GM23338 (cell line): ENCODE measurements at regions not wholly inside any gene's neighbourhood (a gene's known extent, or its start where the extent isn't known, plus 50 kb on each side); places are given as distances from the start of the nearest gene placed in this dataset.

Source experiments
- ATAC-seq: fragments of 200-7000 bp; cut with Tn5 transposase; 3 replicates; pipeline ENCODE4 v1.9.1; 2020
- DNase-seq: peaks from one replicate; pipeline ENCODE4 v3.0.0-alpha.2; 2015; ENCODE audit warnings: low spot score
- H2AFZ ChIP-seq: fragments of 200-600 bp; sonication (generic); 2 replicates; pipeline ENCODE4 v1.8.0; 2016; ENCODE audit warnings: antibody characterized with exemption, mild to moderate bottlenecking, moderate library complexity
- H3F3A ChIP-seq: fragments of 200-600 bp; sonication (generic); replicated peaks from 2 replicates; pipeline ENCODE4 v1.8.0; 2017; ENCODE audit warnings: antibody characterized with exemption, mixed run types, low read depth
- H3K27ac ChIP-seq: fragments of 200-600 bp; sonication (generic); 2 replicates; pipeline ENCODE4 v1.6.1; 2016; ENCODE audit warnings: low read depth
- H3K27me3 ChIP-seq: fragments of 200-600 bp; sonication (generic); 2 replicates; pipeline ENCODE4 v1.8.0; 2016; ENCODE audit warnings: mild to moderate bottlenecking, mixed run types, moderate library complexity; ENCODE audit not compliant: insufficient read depth
- H3K36me3 ChIP-seq: fragments of 200-600 bp; sonication (generic); 2 replicates; pipeline ENCODE4 v1.8.0; 2016; ENCODE audit warnings: mild to moderate bottlenecking; ENCODE audit not compliant: insufficient read depth
- H3K4me1 ChIP-seq: fragments of 200-600 bp; sonication (generic); 2 replicates; pipeline ENCODE4 v1.8.0; 2016; ENCODE audit warnings: mild to moderate bottlenecking, moderate library complexity; ENCODE audit not compliant: insufficient read depth
- H3K4me2 ChIP-seq: fragments of 200-600 bp; sonication (generic); 2 replicates; pipeline ENCODE4 v1.7.1; 2017; ENCODE audit warnings: mixed run types
- H3K4me3 ChIP-seq: fragments of 200-600 bp; sonication (generic); 2 replicates; pipeline ENCODE4 v1.6.1; 2016; ENCODE audit warnings: mixed run types
- H3K79me2 ChIP-seq: fragments of 200-600 bp; sonication (generic); replicated peaks from 2 replicates; pipeline ENCODE4 v1.8.0; 2017; ENCODE audit warnings: mild to moderate bottlenecking; ENCODE audit not compliant: insufficient read depth
- H3K9me2 ChIP-seq: fragments of 200-600 bp; sonication (generic); 2 replicates; pipeline ENCODE4 v1.8.0; 2017; ENCODE audit not compliant: insufficient read depth
- H4K20me1 ChIP-seq: fragments of 200-600 bp; sonication (generic); replicated peaks from 2 replicates; pipeline ENCODE4 v1.8.0; 2017; ENCODE audit warnings: mild to moderate bottlenecking; ENCODE audit not compliant: insufficient read depth
- H3K27ac Mint-ChIP-seq: 2 replicates; pipeline ENCODE4 v1.8.0; 2020; ENCODE audit warnings: inconsistent platforms, mild to moderate bottlenecking, moderate library complexity, mixed read lengths
- H3K27me3 Mint-ChIP-seq: 3 replicates; pipeline ENCODE4 v1.8.0; 2022; ENCODE audit warnings: low read depth, mild to moderate bottlenecking, moderate library complexity, mixed read lengths, inconsistent platforms; ENCODE audit not compliant: insufficient read depth, poor library complexity
- H3K36me3 Mint-ChIP-seq: 3 replicates; pipeline ENCODE4 v1.8.0; 2021; ENCODE audit warnings: low read depth, mild to moderate bottlenecking, inconsistent platforms, moderate library complexity, mixed read lengths
- H3K4me1 Mint-ChIP-seq: 3 replicates; pipeline ENCODE4 v1.8.0; 2020; ENCODE audit warnings: mild to moderate bottlenecking, inconsistent platforms, mixed read lengths
- H3K4me3 Mint-ChIP-seq: 3 replicates; pipeline ENCODE4 v1.8.0; 2021; ENCODE audit warnings: moderate library complexity, mild to moderate bottlenecking, inconsistent platforms, mixed read lengths
- H3K9me3 Mint-ChIP-seq: 3 replicates; pipeline ENCODE4 v1.8.0; 2020; ENCODE audit warnings: moderate library complexity, mild to moderate bottlenecking, inconsistent platforms, mixed read lengths
- CREB1 ChIP-seq: fragments of 250-450 bp; sonication (Bioruptor Pico); IDR thresholded peaks from 2 replicates; pipeline ENCODE4 v1.5.0; 2020; ENCODE audit warnings: low read depth, mild to moderate bottlenecking, moderate library complexity
- NANOG ChIP-seq: IDR thresholded peaks from 2 replicates; pipeline ENCODE4 v1.6.1; 2016; ENCODE audit warnings: antibody characterized with exemption, borderline replicate concordance
- STAT1 ChIP-seq: IDR thresholded peaks from one replicate; pipeline ENCODE4 v1.6.1; 2016; ENCODE audit warnings: antibody characterized with exemption; ENCODE audit not compliant: unreplicated experiment
- ZNF114 ChIP-seq: fragments of 250-450 bp; sonication (Bioruptor Pico); IDR thresholded peaks from 2 replicates; pipeline ENCODE4 v1.5.0; 2020; ENCODE audit warnings: mild to moderate bottlenecking, moderate library complexity
- TF ChIP-seq, protein P1 (sequence below): fragments of 250-450 bp; sonication (Bioruptor Pico); IDR thresholded peaks from 2 replicates; pipeline ENCODE4 v1.5.0; 2020; ENCODE audit warnings: mild to moderate bottlenecking, moderate library complexity
- TF ChIP-seq, protein P2 (sequence below), 2 experiments: fragments of 200-600 bp in 1 of 2; sonication (generic) in 1 of 2; conservative IDR thresholded peaks; 2 replicates each; pipeline versions ENCODE4 v1.5.1 to v1.6.1; 2016 to 2017; ENCODE audit warnings: antibody characterized with exemption in 2 of 2, low read depth in 2 of 2, mild to moderate bottlenecking in 2 of 2, moderate library complexity in 1 of 2

DNA sequence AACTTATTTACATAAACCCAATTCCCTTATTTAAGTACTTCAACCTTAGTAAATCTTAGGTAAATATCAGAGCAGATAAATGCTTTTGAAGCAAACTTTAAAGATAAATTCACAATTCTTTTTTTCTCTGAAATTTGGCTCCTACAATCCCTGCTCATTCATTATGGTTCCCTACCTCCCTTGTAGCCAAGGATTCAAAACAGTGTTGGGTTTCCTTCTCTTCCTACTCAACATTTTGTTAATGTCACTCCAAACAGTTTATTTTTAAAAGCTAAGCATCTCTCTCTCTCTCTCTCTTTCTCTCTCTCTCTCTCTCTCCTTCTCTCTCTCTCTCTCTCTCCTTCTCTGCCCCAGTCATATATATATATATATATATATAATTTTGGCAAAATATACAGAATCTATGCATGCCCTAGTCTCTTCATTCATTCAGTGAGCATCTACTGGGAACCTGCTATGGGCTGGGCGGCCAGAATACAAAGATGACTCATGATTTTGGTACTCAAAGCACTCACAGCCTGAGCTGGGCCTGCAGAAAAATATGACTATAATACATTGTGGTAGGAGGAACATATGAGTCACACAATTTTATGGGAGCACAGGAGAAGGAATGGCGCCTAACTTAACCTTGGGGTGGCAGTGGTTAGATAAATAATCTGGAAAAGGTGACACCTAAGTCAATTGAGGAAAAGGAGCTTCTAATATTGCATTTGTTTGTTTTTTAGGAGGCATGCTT, 123.7 kb upstream of the DHRS4 start:
- TF ChIP-seq CREB1 (CRISPR knock-in tag), result no peak
- TF ChIP-seq, protein P1, sequence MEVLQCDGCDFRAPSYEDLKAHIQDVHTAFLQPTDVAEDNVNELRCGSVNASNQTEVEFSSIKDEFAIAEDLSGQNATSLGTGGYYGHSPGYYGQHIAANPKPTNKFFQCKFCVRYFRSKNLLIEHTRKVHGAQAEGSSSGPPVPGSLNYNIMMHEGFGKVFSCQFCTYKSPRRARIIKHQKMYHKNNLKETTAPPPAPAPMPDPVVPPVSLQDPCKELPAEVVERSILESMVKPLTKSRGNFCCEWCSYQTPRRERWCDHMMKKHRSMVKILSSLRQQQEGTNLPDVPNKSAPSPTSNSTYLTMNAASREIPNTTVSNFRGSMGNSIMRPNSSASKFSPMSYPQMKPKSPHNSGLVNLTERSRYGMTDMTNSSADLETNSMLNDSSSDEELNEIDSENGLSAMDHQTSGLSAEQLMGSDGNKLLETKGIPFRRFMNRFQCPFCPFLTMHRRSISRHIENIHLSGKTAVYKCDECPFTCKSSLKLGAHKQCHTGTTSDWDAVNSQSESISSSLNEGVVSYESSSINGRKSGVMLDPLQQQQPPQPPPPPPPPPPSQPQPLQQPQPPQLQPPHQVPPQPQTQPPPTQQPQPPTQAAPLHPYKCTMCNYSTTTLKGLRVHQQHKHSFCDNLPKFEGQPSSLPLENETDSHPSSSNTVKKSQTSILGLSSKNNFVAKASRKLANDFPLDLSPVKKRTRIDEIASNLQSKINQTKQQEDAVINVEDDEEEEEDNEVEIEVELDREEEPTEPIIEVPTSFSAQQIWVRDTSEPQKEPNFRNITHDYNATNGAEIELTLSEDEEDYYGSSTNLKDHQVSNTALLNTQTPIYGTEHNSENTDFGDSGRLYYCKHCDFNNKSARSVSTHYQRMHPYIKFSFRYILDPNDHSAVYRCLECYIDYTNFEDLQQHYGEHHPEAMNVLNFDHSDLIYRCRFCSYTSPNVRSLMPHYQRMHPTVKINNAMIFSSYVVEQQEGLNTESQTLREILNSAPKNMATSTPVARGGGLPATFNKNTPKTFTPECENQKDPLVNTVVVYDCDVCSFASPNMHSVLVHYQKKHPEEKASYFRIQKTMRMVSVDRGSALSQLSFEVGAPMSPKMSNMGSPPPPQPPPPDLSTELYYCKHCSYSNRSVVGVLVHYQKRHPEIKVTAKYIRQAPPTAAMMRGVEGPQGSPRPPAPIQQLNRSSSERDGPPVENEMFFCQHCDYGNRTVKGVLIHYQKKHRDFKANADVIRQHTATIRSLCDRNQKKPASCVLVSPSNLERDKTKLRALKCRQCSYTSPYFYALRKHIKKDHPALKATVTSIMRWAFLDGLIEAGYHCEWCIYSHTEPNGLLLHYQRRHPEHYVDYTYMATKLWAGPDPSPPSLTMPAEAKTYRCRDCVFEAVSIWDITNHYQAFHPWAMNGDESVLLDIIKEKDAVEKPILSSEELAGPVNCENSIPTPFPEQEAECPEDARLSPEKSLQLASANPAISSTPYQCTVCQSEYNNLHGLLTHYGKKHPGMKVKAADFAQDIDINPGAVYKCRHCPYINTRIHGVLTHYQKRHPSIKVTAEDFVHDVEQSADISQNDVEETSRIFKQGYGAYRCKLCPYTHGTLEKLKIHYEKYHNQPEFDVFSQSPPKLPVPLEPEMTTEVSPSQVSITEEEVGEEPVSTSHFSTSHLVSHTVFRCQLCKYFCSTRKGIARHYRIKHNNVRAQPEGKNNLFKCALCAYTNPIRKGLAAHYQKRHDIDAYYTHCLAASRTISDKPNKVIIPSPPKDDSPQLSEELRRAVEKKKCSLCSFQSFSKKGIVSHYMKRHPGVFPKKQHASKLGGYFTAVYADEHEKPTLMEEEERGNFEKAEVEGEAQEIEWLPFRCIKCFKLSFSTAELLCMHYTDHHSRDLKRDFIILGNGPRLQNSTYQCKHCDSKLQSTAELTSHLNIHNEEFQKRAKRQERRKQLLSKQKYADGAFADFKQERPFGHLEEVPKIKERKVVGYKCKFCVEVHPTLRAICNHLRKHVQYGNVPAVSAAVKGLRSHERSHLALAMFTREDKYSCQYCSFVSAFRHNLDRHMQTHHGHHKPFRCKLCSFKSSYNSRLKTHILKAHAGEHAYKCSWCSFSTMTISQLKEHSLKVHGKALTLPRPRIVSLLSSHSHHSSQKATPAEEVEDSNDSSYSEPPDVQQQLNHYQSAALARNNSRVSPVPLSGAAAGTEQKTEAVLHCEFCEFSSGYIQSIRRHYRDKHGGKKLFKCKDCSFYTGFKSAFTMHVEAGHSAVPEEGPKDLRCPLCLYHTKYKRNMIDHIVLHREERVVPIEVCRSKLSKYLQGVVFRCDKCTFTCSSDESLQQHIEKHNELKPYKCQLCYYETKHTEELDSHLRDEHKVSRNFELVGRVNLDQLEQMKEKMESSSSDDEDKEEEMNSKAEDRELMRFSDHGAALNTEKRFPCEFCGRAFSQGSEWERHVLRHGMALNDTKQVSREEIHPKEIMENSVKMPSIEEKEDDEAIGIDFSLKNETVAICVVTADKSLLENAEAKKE (CRISPR knock-in tag), result no peak
- Mint-ChIP-seq H3K27me3 (peaks cover 1% of the 10 kb centered on the region), H3K4me3 (no peak overlapping the region), H3K4me1 (no peaks in the 10 kb centered on the region), H3K27ac (no peak overlapping the region), H3K9me3 (no peaks in the 10 kb centered on the region), H3K36me3 (no peaks in the 10 kb centered on the region)
- DNase-seq (no peak), ATAC-seq (no peak)
- peaks cover 16% of the 10 kb centered on the region for H3K9me2 ChIP-seq
- no peaks in the 10 kb centered on the region for H3K4me1 ChIP-seq
- no peak overlapping the region for H2AFZ ChIP-seq
- no peaks in the 10 kb centered on the region for H3K79me2 ChIP-seq
- no peaks in the 10 kb centered on the region for H4K20me1 ChIP-seq
- no peaks in the 10 kb centered on the region for H3K27me3 ChIP-seq
- H3K4me2 ChIP-seq, result no peak overlapping the region
- no peaks in the 10 kb centered on the region for H3F3A ChIP-seq
- H3K36me3 ChIP-seq, result no peaks in the 10 kb centered on the region
- no peak overlapping the region for H3K27ac ChIP-seq
- H3K4me3 ChIP-seq, result no peak overlapping the region

DNA sequence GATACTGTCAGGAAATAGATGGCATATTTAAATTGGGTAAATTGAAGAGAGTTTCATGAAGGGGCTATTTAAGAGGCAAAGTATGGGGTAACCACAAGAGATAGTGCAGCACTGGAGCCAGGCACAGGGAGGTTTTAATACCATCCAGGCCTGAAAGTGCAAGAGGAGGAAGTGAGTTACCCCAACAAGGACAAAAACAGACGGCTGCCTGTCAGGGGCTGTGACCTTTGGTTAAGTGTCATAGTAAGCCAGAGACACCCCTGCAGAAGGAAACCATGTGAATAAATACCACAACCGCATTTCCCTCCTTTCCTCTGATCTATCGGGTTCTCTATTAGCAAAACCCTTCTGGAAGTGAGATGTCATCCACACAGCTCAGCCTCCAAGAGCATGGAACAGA, 122.0 kb upstream of the DHRS4 start:
- Histone ChIP-seq H3F3A (no peaks in the 10 kb centered on the region), H3K9me2 (peaks cover 20% of the 10 kb centered on the region), H3K36me3 (no peaks in the 10 kb centered on the region), H3K79me2 (no peaks in the 10 kb centered on the region), H3K4me1 (no peaks in the 10 kb centered on the region), H3K27me3 (no peaks in the 10 kb centered on the region), H4K20me1 (no peaks in the 10 kb centered on the region), H3K4me2 (no peak overlapping the region), H3K27ac (no peak overlapping the region), H2AFZ (no peak overlapping the region), H3K4me3 (no peak overlapping the region)
- no peak for DNase-seq
- no peak for ATAC-seq
- Mint-ChIP-seq H3K36me3 (no peaks in the 10 kb centered on the region), H3K4me1 (no peaks in the 10 kb centered on the region), H3K27me3 (peaks cover 1% of the 10 kb centered on the region), H3K27ac (no peak overlapping the region), H3K4me3 (no peak overlapping the region), H3K9me3 (no peaks in the 10 kb centered on the region)
- TF ChIP-seq ZNF114 (CRISPR knock-in tag) (no peak), NANOG (no peak), STAT1 (no peak)
- TF ChIP-seq, protein P2, sequence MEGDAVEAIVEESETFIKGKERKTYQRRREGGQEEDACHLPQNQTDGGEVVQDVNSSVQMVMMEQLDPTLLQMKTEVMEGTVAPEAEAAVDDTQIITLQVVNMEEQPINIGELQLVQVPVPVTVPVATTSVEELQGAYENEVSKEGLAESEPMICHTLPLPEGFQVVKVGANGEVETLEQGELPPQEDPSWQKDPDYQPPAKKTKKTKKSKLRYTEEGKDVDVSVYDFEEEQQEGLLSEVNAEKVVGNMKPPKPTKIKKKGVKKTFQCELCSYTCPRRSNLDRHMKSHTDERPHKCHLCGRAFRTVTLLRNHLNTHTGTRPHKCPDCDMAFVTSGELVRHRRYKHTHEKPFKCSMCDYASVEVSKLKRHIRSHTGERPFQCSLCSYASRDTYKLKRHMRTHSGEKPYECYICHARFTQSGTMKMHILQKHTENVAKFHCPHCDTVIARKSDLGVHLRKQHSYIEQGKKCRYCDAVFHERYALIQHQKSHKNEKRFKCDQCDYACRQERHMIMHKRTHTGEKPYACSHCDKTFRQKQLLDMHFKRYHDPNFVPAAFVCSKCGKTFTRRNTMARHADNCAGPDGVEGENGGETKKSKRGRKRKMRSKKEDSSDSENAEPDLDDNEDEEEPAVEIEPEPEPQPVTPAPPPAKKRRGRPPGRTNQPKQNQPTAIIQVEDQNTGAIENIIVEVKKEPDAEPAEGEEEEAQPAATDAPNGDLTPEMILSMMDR (conservative IDR thresholded peaks at IDR 0.05; ENCODE audit: low read depth in 2 of 2), result no peak
